ENCODE measurements at regions not wholly inside any gene's neighbourhood (a gene's known extent, or its start where the extent isn't known, plus 50 kb on each side); places are given as distances from the start of the nearest gene placed in this dataset.

DNA sequence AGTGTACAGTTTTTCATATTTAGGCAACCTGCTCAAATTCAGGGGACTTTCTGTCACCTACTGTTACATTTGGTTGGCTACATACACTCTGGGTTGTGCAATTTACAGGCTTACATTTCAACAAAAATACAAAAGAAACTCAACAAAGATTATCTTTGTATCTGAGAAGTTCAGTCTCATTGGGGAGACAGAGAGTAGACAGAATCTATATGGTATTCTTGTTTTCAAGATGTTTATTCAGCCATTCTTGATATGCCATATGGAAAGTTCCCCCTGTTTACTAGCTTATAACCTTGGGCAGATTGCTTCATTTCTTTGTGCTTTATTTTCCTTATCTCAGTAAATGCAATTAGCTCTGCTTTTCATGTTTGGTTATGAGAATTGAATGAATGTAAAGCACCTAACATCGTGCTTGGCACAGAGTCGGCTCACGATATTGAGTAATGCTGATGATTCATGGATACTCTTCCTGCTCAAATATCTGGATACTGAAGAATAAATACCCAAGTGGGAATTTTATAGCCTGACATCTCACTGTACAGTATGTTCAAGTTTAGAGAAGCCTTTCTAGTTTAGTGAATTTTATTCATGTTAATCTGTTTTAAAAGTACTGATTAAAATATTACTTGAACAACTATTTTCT, 96.5 kb upstream of the PACRGL start:
- DNase-seq: no peak

DNA sequence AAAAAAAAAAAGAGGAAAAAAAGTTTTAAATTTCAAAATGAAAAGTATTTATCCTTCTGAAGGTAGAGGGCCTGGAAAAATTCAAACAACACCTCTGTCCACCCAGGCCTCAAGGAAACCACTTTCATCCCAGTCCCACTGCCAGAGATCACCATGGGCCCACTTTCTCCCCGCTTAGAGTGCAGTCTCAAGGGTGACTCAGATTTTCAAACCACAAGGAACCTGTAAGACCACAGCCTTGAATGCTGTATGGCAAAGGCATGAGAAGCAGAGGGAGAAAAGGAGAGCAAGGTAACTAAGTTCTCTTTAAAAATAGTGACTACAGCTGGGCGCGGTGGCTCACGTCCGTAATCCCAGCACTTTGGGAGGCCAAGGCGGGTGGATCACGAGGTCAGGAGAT, 87.9 kb upstream of the PACRGL start:
- no peak for DNase-seq

DNA sequence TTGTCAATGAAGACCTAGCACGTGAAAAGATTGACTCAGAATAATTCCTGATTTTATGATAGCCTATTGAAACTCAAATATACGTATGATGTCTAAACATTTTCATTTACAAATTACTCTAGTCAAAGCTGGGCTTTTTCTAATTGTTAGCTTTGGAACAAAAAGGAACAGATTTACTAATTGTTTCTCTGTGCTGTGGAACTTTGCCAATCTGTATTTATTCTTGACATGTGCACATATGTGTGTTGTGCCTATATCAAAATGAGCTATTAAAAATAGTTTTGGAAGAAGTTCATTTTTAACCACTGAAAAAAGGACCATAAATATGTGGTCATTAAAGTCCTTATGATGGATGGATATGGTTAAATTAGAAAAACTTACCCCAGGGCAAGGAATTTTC, 85.4 kb upstream of the PACRGL start:
- DNase-seq: no peak

DNA sequence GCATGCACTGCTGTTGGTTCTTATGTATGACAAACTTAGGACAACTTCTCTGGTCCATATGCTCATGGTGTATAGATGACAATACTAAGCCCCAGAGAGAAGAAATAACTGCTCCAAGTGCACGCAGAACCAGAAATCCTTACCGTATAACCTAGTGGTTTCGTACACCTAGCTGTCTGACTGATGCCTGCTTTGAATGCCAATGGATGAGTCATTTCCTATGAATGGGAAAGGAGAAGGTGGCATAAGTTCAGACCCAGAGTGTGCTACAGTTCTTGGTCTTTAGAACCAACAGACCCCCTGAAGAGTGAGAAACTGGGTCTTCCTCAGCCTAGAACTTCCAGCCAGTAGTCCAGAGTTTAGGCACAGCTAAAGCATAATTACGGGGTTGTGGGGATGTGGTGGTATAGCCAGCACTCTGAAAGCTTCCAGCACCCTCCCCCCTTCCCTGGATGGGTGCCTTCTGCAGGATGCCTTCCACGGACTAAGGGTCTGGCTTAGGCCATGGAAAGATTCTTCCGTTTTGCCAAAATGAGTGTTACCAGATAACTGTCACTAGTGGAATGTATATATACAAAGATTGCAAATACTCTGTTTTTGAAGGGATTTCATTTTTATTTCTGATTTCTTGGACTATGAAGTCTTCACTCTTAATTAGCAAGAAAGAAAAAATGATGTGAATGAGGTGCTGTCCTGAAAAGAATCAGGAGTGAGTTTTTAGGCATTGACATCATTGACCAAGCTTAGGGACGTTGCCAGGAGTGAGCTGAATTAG, 84.6 kb upstream of the PACRGL start:
- no peak for DNase-seq

DNA sequence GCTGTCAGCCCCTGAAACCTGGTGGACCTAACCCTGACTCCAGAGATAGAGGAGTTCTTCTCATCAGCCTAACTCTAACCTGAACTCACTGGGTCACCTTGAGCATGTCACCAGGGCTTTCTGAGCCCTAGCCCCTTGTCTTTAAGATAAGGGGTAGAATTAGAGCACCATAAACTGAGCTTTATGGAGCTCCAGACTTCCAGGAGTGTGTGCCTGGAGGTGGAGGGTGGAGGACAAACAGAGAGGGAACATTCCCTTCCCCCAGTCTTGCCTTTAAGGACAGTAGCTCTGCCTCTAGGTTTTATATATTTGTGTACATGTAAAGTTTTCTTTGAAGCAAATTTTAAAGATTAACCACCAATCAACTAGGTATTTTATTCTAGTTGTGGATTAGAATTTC, 83.9 kb upstream of the PACRGL start:
- DNase-seq: no peak

DNA sequence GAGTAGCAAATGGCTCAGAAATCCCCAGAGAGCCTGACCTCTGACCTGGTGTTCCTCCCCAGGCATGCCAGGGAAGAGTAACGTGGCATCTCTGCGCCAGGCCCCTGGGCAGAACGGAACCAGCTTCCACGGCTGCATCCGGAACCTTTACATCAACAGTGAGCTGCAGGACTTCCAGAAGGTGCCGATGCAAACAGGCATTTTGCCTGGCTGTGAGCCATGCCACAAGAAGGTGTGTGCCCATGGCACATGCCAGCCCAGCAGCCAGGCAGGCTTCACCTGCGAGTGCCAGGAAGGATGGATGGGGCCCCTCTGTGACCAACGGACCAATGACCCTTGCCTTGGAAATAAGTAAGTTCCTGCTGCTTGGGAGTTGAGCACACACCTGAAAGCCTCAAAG, 83.4 kb upstream of the PACRGL start:
- no peak for DNase-seq

DNA sequence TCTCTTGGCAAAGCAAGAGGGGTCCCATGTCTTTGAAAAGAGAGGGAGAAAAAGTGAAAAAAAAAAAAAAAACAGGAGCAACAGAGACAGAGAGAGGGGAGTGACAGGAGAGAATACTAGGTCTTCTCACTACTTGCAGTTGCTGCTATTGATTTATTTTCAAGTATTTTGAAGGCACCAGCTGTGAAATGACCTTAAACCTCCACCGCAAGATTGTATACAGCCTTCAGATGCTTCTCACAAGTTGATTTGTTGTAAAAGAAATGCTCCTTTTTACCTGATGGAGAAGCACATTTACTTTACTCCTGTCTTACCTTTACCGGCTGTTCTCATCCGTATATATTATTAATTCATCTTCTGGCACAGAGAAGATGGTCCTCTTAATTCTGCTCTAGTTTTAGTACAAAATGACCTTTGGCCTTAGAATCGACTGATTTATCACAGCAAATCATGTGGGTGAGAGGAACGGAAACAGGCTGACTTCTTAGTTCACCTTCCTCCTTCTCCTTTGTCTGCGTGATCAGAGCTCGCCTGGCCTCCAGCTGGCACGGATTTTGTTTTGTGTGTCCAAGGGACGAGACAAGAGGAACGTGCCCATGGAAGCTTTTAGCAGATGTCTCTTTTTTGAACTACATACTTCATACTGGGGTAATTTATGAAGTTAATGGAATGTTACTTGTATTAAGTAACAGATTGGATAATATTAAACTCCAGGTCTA, 82.4 kb upstream of the PACRGL start:
- peak; percentile 40 for DNase-seq

DNA sequence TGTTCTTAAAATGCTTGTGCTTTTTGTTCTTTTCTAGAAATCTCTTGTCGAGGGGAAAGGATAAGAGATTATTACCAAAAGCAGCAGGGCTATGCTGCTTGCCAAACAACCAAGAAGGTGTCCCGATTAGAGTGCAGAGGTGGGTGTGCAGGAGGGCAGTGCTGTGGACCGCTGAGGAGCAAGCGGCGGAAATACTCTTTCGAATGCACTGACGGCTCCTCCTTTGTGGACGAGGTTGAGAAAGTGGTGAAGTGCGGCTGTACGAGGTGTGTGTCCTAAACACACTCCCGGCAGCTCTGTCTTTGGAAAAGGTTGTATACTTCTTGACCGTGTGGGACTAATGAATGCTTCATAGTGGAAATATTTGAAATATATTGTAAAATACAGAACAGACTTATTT, 81.5 kb upstream of the PACRGL start:
- DNase-seq: peak; percentile 32

DNA sequence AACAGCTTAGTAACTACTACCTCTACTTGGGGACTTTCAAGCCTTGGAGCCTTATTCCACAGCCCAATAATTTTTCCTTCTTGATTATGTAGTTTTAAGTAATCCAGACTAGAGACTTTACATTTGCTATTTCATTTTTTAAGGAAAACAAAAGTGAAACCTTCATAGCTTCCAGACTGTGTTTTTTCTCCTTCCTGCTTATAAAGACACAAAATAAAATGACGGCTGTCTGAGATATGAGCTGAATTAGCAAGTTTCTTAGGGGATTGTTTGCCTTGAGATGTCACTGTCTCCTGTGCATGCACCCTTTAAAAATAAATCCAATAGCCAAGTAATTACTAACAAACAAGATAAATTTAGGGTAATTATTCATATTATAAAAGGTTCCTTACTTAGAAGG, 78.8 kb upstream of the PACRGL start:
- no peak for DNase-seq

DNA sequence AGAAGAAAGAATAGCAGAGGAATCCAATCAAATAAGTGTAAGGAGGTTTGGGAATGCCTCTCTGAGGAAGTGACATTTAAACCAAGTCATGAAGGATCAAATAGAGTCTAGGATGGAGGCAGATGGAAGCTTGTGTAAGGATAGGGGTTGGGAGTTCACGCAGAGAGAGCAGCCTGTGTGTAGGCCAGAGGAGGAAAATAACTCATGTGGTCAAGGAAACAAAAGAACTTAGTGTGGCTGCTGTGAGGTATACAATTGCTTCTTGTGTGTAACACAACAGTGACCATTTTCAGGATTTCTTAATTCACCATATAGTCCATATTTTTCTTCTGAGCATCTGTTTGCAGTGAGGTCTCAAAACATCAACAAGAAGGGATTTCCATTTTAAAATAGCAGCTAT, 77.6 kb upstream of the PACRGL start:
- DNase-seq: no peak

DNA sequence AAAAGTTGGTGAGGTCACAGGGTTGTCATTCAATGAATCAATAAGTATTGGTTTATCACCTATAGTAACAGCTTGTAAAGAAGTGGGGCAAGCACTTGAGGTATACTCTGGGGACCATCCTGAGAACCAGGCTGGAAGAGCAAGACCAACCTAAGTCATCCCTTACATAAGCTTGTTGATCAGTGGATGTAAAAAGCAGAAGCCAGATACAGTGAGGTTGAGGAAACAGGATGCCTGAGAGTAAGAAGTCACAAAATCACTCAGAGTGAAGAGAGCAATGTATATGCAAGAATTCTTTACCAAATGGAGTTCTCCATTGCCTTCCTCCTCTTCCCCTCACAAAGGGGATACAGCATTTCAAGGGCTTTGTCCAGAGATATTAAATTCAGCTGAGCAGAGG, 76.3 kb upstream of the PACRGL start:
- DNase-seq: no peak

DNA sequence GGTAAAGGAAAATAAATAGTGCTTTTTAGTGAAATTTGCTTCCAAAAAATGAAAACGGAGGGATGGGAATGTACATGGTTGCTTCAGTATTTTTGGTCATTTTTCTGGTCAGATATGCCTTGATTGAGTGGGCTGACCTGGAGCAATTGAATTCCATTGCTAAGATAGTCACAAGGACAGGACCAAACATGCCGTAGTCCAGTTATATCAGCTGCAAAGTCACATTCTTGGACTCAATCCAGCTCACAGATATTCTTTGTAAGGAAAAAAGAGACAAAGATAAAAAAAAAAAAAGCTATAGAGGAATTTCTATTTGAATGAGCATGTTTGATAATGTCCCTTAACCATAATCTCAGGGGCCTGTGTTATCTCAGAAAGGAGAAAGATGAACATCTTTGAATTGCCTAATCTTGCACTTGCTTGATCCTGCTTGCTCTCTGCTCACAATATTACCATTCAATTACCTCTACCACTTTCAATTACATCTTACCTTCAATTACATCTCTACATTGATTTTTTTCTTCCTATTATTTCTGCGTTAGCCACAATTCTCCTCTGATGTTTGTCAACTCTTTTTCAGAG, 75.4 kb upstream of the PACRGL start:
- DNase-seq: no peak

DNA sequence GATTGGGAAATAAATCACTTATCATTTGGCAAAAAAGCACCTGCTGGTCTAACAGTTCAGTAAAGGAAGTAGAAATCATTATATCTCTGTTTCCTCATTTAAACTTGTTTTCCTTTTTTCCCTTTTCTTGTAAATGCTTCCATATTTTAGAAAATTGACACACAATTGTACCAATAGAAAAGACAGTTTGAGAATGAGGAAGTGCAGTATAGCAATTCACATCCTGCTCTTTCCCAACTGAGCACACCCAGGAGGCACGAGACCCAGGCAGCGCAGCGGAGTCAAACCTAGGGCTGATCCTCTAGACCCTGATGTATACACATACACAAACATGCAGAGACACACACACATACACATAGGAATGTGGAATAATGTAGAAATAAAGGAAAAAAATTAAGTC, 74.8 kb upstream of the PACRGL start:
- no peak for DNase-seq

DNA sequence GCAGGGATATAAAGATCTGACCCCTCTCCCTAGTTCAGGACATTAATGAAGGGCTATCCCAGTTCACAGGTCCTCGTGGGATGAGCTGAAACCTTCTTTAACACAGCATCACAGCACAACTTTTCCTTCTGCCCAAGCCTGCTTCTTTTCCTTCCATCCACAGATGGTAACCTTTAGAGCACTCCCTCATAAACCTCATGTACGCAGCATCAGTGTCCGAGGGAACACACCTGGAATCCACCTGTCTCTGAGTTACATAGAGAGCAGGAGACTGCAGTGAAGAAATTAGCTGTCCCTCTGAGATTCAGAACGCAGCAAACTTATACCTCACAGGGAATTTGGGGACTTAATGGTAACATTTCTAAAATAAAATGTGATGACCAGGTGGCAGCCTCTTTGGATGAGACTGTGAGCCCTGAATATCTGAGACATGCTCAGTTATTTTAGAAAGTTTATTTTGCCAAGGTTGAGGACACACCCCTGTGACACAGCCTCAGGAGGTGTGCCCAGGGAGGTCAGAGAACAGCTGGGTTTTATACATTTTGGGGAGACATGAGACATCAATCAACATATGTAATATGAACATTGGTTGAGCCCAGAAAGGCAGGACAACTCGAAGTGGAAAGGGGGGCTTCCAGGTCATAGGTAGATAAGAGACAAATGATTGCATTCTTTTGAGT, 73.8 kb upstream of the PACRGL start:
- no peak for DNase-seq

DNA sequence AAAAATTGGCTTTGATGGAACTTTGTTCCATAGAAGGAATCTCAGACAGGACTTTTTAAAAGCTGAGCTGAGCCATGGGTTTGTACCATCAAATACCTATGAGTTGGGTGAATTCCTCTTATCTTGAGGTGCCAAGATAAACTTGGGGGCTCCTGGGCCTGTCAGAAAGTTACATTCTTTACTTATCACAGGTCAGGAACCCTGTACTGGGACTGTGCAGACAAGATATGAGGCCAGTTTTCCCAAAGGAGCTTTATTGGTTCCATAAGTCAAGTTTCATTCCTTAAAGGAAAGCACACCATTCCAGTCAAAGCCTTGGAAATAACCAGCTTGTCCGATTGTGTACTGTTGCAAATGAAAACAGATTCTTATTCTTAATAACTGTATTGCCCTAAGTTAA, 72.4 kb upstream of the PACRGL start:
- no peak for DNase-seq

DNA sequence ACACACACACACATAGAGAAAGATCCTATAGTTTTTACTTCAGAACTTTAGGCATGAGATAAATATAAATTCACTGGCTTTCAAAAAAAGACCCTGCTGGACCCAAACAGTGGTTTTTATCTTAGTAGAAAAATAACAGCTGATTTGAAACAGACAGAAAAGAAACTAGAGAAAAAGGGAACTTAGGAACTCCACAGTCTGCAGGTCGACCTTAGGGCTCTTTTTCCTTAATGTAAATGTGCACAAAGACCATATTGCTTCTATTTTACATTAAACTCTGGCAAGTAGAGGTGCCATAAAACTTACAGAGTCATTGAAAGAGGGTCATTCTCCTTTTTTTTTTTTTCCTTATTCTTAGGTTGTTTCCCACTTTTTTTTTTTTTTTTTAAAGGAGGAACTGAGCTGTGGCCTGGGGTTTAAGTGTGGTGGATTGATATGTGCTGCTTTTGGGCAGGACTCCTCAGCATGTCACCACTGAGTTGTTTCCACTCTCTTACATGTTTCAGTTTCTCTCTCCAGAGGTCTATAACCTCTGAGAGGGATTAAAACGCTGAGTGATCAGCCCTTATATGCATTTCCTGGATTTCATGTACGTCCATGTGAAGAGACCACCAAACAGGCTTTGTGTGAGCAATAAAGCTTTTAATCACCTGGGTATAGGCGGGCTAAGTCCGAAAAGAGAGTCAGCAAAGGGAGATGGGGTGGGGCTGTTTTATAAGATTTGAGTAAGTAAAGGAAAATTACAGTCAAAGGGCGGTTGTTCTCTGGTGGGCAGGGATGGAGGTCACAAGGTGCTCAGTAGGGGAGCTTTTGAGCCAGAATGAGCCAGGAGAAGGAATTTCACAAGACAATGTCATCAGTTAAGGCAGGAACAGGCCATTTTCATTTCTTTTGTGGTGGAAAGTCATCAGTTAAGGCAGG, 70.8 kb upstream of the PACRGL start:
- no peak for DNase-seq

DNA sequence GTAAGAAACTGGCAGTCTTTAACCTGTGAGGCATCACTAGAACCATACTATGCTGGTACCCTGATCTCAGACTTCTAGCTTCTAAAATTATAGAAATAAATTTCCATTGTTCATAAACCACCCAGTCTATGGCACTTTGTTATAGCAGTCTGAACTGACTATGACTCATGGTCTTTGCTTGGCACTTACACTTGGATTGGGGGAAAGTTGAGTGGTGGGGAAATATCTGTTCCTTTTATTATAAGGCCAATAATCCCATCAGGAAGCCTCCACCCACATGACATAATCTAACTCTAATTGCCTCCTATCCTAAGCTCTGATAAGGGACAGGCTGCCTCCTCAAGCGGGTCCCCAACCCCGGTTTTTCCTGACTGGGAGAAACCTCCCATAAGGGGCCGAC, 61.4 kb upstream of the PACRGL start:
- no peak for DNase-seq

DNA sequence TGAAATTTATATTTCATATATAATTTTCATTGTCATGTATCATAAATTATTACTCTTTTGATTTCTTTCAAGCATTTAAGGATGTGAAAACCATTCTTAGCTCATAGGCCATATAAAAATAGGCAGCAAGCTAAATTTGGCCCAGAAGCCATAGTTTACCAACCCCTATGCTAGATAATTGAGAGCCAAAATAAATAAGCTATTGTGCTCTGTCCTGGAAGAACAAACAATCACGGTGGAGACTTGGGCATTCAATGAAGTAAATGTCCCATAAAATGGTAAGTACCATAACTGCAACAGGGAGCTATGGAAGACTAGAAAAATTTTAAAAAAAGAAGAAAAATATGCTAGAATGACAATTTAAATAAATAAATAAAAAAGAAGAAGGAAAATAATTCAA, 60.9 kb upstream of the PACRGL start:
- no peak for DNase-seq

DNA sequence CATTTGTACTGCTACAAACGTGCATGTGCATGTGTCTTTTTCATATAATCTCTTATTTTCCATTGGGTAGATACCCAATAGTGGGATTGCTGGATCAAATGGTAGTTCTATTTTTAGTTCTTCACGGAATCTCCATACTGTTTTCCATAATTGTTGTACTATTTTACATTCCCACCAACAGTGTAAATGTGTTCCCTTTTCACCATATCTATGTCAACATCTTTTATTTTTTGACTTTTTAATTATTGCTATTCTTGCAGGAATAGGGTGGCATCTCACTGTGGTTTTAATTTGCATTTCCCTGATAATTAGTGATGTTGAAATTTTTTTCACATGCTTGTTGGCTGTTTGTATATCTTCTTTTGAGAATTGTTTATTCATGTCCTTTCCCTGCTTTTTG, 59.3 kb upstream of the PACRGL start:
- DNase-seq: no peak

DNA sequence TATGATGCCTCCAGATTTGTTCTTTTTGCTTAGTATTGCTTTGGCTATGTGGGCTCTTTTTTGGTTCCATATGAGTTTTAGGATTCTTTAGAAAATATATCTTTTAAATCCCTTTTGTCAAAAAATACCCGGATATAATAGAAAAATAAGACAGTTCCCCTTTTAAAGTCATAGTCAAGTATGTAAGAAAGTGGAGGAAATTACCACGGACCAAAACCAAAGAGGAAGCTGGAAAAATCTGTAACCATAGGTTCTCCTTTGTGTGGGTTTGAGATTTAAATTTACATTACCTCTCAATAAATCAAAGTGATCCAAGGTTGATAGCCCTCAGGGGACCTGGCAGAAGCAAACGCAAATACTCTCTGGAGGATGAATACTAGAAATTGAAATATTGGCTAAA, 58.3 kb upstream of the PACRGL start:
- DNase-seq: no peak

DNA sequence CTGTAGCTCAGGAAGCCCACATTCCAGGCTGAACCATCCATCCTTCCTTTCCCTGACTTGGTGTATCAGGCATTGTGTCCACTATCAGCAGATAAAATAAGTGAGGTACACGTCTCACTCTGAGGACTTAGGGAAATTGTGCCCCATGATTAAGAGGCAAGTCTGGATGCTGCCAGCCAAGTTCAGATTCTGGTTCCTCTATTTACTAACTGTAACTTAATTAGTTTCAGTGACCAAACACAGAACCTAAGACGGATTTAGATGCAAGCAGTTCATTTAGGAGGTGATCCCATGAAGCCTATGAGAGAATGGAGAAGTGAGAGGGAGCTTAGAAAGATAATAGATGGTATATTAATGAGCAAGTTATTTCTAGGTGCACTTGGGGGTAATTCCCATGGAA, 56.6 kb upstream of the PACRGL start:
- DNase-seq: no peak

DNA sequence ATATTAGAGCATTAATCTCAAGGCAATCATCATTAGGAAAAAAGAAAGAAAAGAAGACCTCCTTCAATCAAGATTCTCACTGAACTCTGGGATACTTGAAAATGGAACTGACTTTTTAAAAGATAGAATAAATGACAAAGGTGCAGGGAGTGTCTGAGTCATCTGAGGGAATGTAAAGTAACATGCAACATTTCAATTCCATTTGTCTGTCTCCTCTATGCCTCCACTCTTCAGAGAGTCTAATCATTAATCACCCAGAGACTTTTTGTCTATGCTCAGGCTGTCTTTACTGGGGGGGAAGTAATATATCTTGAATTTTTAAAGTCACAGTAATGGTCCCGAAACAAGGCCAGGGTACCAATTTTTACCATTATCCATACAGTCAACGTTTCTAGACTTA, 55.0 kb upstream of the PACRGL start:
- no peak for DNase-seq
